ENCODE measurements at regions not wholly inside any gene's neighbourhood (a gene's known extent, or its start where the extent isn't known, plus 50 kb on each side); places are given as distances from the start of the nearest gene placed in this dataset.

GRCh38 chr3:13713396-13713795 is 164.5 kb downstream of the FBLN2 start:
- TF ChIP-seq CTCF (IDR thresholded peaks at IDR 0.05): no peak
- no peak for TF ChIP-seq POLR2A (IDR thresholded peaks at IDR 0.05)
